RWPE1 (cell line): ENCODE measurements at regions not wholly inside any gene's neighbourhood (a gene's known extent, or its start where the extent isn't known, plus 50 kb on each side); places are given as distances from the start of the nearest gene placed in this dataset.

ENCODE experiments used
- CTCF ChIA-PET: fragments of 350-600 bp; sonication (Branson Sonifier 250); formaldehyde crosslinking; extraction: SDS; loops from one replicate; lab custom pipeline; 2021; lab: Yijun Ruan, JAX
- POLR2A ChIA-PET: fragments of 400-600 bp; formaldehyde crosslinking; extraction: SDS; loops from one replicate; lab custom pipeline; 2020; ENCODE audit warnings: antibody characterized with exemption; ENCODE audit not compliant: low non-redundant PET; lab: Yijun Ruan, JAX
- DNase-seq: peaks from one replicate; pipeline ENCODE4 v3.0.0; 2012; ENCODE audit warnings: low spot score
- H3K27ac ChIP-seq: fragments of 450-650 bp; 2 replicates; pipeline ENCODE4 v1.5.1; 2017
- TF ChIP-seq, protein P1 (sequence below): fragments of 450-650 bp; conservative IDR thresholded peaks from 2 replicates; pipeline ENCODE4 v1.5.1; 2017; ENCODE audit warnings: low read depth, mild to moderate bottlenecking

DNA sequence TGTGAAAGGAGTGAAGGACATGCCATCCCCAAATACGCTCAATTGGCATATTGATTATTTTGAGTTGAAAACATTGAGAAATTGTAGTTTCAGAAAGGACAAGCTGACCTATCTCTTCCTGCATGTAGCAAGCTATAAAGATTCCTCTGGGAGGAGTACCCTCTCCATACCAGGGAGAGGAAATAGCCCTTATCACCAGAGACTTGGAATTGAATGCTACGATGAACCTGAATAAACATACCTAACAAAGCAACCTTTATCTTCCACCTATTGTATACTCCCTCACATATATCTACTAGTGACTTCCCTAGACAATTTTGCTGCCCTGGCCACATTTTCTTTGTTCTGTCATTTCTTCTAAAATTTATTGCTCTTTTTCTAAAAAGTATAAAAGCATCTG, 150.2 kb upstream of the EEPD1 start:
- ChIA-PET POLR2A (no interaction called here), CTCF (no interaction called here)
- TF ChIP-seq, protein P1, sequence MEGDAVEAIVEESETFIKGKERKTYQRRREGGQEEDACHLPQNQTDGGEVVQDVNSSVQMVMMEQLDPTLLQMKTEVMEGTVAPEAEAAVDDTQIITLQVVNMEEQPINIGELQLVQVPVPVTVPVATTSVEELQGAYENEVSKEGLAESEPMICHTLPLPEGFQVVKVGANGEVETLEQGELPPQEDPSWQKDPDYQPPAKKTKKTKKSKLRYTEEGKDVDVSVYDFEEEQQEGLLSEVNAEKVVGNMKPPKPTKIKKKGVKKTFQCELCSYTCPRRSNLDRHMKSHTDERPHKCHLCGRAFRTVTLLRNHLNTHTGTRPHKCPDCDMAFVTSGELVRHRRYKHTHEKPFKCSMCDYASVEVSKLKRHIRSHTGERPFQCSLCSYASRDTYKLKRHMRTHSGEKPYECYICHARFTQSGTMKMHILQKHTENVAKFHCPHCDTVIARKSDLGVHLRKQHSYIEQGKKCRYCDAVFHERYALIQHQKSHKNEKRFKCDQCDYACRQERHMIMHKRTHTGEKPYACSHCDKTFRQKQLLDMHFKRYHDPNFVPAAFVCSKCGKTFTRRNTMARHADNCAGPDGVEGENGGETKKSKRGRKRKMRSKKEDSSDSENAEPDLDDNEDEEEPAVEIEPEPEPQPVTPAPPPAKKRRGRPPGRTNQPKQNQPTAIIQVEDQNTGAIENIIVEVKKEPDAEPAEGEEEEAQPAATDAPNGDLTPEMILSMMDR, result no peak
- H3K27ac ChIP-seq, result no peak overlapping the region
- DNase-seq, result no peak

DNA sequence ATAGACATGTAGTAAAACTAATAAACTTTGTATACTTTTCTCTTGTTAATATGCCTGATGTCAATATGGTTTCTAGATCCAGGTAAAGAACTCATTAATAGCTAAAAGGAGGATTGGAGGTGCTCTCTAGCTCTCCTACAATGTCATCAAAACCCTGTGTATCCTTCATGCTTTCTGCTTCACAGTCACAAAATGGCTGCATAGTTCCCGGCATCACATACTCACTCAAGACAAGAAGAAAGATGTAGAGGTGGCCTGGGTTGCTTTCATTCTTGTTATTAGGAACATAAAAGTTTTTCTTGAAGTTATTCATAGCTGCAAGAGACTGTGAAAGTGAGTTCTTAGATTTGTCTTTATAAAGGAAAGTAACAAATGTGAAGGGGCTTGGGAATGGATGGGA, 149.7 kb upstream of the EEPD1 start:
- TF ChIP-seq, protein P1, result no peak
- no peak overlapping the region for H3K27ac ChIP-seq
- ChIA-PET POLR2A (no interaction called here), CTCF (no interaction called here)
- DNase-seq, result no peak

DNA sequence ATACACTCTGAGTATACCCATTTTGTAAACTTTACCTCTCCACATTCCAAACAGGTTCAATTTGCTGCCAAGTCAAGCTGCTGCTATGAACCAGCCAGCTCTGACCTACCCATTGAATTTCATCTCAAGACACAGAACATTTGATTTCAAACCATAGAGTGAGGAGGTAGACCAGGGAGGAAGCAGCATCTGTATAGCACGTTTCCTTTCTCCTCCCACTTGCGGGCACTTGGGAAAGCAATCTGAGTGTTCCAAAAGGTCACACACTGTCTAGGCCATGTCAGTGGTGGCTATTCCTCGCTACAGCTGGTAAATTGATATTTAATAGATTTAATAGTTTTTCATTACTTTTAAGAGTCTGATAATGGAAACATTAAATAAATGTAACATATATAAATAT, 147.8 kb upstream of the EEPD1 start:
- no peak for DNase-seq
- TF ChIP-seq, protein P1, result no peak
- no peak overlapping the region for H3K27ac ChIP-seq
- ChIA-PET CTCF (interaction anchor here (0.6 to 0.7 kb wide), 2 partner anchors 269 to 283 kb away, joined by 3 read pairs; no protein-coding TSS in a partner anchor), POLR2A (no interaction called here)

GRCh38 chr7:36005876-36006275, 147.2 kb upstream of the EEPD1 start:
- TF ChIP-seq, protein P1, result no peak
- ChIA-PET POLR2A (no interaction called here), CTCF (interaction anchor here (0.7 kb wide), 1 partner anchor 268 kb away, joined by 3 read pairs; no protein-coding TSS in a partner anchor)
- no peak for DNase-seq
- H3K27ac ChIP-seq, result no peak overlapping the region

GRCh38 chr7:36006636-36007229, 146.3 kb upstream of the EEPD1 start:
- no peak for DNase-seq
- TF ChIP-seq, protein P1, result no peak
- no peak overlapping the region for H3K27ac ChIP-seq
- POLR2A ChIA-PET, result no interaction called here
- CTCF ChIA-PET, result no interaction called here

DNA sequence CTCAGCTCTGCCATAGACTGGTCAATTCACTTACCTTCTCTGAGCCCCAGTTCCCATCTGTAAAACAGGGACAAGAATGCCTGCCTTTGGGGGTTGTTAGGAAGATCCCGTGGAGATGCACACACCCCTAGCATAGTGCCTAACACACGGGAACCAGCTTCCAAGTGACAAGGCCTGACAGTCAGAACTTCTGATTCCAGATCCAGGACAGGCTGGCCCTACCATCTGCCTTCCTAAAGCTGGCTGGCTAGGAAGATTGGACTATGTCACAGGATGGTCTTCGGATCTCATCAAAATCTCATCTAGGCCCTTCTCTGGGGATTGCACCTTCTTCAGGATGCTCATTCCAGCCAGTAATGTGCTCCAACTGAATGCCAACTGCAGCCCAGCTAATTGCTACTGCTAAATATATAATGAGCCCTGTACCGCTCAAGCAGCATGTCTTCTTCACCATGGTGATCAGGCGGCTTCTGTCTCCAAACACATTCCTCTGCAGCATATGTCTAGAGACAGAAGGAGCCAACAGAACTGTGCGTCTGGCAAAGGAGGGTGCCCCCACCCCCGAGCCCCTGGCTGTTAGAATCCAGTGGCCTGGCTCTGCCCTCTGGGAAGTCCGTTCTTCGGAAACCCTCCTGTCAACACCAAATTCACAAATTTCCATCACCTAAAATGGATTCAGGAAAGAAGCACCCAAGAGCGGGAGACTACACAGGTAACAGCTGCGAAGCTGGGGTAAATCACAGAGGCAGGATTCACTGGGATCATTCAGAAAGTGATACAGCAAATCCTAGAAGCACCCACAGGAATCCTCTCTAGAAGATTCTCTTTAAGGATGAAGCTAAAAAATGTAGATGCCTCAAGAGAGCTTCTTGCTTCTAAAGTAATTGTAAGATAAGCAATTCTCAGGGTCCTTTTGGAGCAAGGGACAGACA, 142.1 kb upstream of the EEPD1 start:
- ChIA-PET CTCF (no interaction called here), POLR2A (no interaction called here)
- DNase-seq, result no peak
- H3K27ac ChIP-seq, result no peak overlapping the region
- TF ChIP-seq, protein P1, result no peak
